ENCODE measurements at regions not wholly inside any gene's neighbourhood (a gene's known extent, or its start where the extent isn't known, plus 50 kb on each side); places are given as distances from the start of the nearest gene placed in this dataset.

DNA sequence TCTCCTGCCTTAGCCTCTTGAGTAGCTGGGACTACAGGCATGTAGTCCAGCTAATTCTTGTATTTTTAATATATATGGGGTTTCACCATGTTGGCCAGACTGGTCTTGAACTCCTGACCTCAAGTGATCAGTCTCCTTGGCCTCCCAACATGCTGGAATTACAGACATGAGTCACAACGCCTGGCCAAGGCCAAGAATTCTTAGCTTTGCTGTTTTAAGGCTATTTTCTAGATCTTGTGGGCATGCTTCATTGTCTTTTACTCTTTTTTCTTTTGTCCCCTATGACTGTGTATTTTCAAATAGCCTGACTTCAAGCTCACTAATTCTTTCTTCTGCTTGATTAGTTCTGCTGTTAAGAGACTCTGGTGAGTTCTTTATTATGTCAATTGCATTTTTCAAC, 56.4 kb upstream of the TAS2R16 start:
- Histone ChIP-seq H3K36me3 (ENCODE audit: insufficient read depth, low read length, poor library complexity, severe bottlenecking) (no peaks in the 10 kb centered on the region), H3K27ac (ENCODE audit: low read depth, low read length, poor library complexity, severe bottlenecking) (no peak overlapping the region), H3K9me3 (ENCODE audit: low read depth, low read length, poor library complexity, severe bottlenecking) (peaks cover 28% of the 10 kb centered on the region), H3K4me1 (ENCODE audit: insufficient read depth, low read length, poor library complexity, severe bottlenecking) (peaks cover 6% of the 10 kb centered on the region), H3K4me3 (ENCODE audit: low read depth, low read length, poor library complexity, severe bottlenecking) (no peak overlapping the region), H3K27me3 (replicated peaks; ENCODE audit: insufficient read depth, low read depth, low read length, poor library complexity) (no peaks in the 10 kb centered on the region)
- POLR2A ChIA-PET (ENCODE audit: low non-redundant PET), result no interaction called here
- intact Hi-C loops (cut with micrococcal nuclease; ENCODE audit: unreplicated experiment), result no loop called here
- CTCF ChIA-PET, result no interaction called here
- TF ChIP-seq CTCF (conservative IDR thresholded peaks at IDR 0.05; ENCODE audit: low read depth, low read length) (no peak), EZH2 (IDR thresholded peaks at IDR 0.05; ENCODE audit: borderline replicate concordance, low read depth, low read length, poor library complexity, severe bottlenecking) (no peak)
- BruUV-seq (replicated peaks), result no TSS peak
- no peak for DNase-seq (ENCODE audit: low spot score)

- BruUV-seq (replicated peaks), result no TSS peak
Observed at GRCh38 chr7:123047955-123048354, 52.5 kb upstream of the TAS2R16 start.

More at GRCh38 chr7:123047955-123048354, 52.5 kb upstream of the TAS2R16 start:
- Histone ChIP-seq H3K27ac (ENCODE audit: low read depth, low read length, poor library complexity, severe bottlenecking) (no peak overlapping the region), H3K27me3 (replicated peaks; ENCODE audit: insufficient read depth, low read depth, low read length, poor library complexity) (no peaks in the 10 kb centered on the region), H3K36me3 (ENCODE audit: insufficient read depth, low read length, poor library complexity, severe bottlenecking) (no peaks in the 10 kb centered on the region), H3K4me1 (ENCODE audit: insufficient read depth, low read length, poor library complexity, severe bottlenecking) (peaks cover 11% of the 10 kb centered on the region), H3K4me3 (ENCODE audit: low read depth, low read length, poor library complexity, severe bottlenecking) (no peak overlapping the region), H3K9me3 (ENCODE audit: low read depth, low read length, poor library complexity, severe bottlenecking) (peaks cover 35% of the 10 kb centered on the region)
- no peak for DNase-seq (ENCODE audit: low spot score)
- ChIA-PET POLR2A (ENCODE audit: low non-redundant PET) (no interaction called here), CTCF (no interaction called here)
- intact Hi-C loops (cut with micrococcal nuclease; ENCODE audit: unreplicated experiment), result no loop called here
- TF ChIP-seq EZH2 (IDR thresholded peaks at IDR 0.05; ENCODE audit: borderline replicate concordance, low read depth, low read length, poor library complexity, severe bottlenecking), result no peak
- TF ChIP-seq CTCF (conservative IDR thresholded peaks at IDR 0.05; ENCODE audit: low read depth, low read length), result no peak

Measured in A673 (cell line).